PFSK-1 (cell line): ENCODE measurements at regions not wholly inside any gene's neighbourhood (a gene's known extent, or its start where the extent isn't known, plus 50 kb on each side); places are given as distances from the start of the nearest gene placed in this dataset.

Experiments used
- POLR2AphosphoS5 ChIP-seq: IDR thresholded peaks from 2 replicates; pipeline ENCODE4 v1.6.1; 2012; ENCODE audit warnings: low read depth, mild to moderate bottlenecking, control low read depth, low read length, moderate library complexity
- SIN3A ChIP-seq: IDR thresholded peaks from 2 replicates; pipeline ENCODE4 v1.6.1; 2012; ENCODE audit warnings: mild to moderate bottlenecking, low read length, moderate library complexity, borderline replicate concordance; ENCODE audit not compliant: insufficient read depth
- TAF1 ChIP-seq: IDR thresholded peaks from 2 replicates; pipeline ENCODE4 v1.6.1; 2012; ENCODE audit warnings: low read length, control low read depth, borderline replicate concordance; ENCODE audit not compliant: insufficient read depth
- TF ChIP-seq, protein P1 (sequence below), 2 experiments: IDR thresholded peaks; 2 replicates each; pipeline versions ENCODE4 v1.6.1 to v1.8.0; 2011 to 2012; ENCODE audit warnings: low read depth in 2 of 2, low read length in 2 of 2, control low read depth in 1 of 2, inconsistent platforms in 1 of 2, mild to moderate bottlenecking in 1 of 2, moderate library complexity in 1 of 2; ENCODE audit not compliant: insufficient read depth in 1 of 2

DNA sequence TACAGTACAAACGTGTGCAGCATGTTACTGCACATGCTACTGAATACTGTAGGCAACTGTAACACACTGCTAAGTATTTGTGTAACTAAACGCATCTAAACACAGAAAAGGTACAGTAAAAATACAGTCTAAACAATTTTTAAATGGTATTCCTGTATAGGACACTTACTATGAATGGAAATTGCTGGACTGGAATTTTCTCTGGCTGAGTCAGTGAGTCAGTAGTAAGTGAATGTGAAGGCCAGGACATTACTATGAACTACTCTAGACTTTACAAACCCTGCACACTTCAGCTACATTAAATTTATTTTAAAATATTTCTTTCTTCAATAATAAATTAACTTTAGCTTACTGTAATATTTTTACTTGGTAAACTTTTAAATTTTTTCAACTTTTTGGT is 225.0 kb upstream of the TENT5A start:
- no peak for TF ChIP-seq POLR2AphosphoS5
- no peak for TF ChIP-seq SIN3A
- no peak for TF ChIP-seq TAF1
- TF ChIP-seq, protein P1, sequence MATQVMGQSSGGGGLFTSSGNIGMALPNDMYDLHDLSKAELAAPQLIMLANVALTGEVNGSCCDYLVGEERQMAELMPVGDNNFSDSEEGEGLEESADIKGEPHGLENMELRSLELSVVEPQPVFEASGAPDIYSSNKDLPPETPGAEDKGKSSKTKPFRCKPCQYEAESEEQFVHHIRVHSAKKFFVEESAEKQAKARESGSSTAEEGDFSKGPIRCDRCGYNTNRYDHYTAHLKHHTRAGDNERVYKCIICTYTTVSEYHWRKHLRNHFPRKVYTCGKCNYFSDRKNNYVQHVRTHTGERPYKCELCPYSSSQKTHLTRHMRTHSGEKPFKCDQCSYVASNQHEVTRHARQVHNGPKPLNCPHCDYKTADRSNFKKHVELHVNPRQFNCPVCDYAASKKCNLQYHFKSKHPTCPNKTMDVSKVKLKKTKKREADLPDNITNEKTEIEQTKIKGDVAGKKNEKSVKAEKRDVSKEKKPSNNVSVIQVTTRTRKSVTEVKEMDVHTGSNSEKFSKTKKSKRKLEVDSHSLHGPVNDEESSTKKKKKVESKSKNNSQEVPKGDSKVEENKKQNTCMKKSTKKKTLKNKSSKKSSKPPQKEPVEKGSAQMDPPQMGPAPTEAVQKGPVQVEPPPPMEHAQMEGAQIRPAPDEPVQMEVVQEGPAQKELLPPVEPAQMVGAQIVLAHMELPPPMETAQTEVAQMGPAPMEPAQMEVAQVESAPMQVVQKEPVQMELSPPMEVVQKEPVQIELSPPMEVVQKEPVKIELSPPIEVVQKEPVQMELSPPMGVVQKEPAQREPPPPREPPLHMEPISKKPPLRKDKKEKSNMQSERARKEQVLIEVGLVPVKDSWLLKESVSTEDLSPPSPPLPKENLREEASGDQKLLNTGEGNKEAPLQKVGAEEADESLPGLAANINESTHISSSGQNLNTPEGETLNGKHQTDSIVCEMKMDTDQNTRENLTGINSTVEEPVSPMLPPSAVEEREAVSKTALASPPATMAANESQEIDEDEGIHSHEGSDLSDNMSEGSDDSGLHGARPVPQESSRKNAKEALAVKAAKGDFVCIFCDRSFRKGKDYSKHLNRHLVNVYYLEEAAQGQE (IDR thresholded peaks at IDR 0.05; ENCODE audit: insufficient read depth in 1 of 2, low read depth in 2 of 2, low read length in 2 of 2), result no peak
